Stimulated activated CD4-positive, alpha-beta T cell treated with anti-CD3 and anti-CD28 coated beads, Interleukin-1b, Interleukin-23, amount 100 ng/mL, for 24 hours (primary cell): ENCODE measurements at regions not wholly inside any gene's neighbourhood (a gene's known extent, or its start where the extent isn't known, plus 50 kb on each side); places are given as distances from the start of the nearest gene placed in this dataset.
A peak's percentile ranks its signal among the peaks of the same experiment; 100 is the strongest.

Source experiments
- DNase-seq, 4 experiments: peaks; one replicate each; pipeline ENCODE4 v3.0.0-alpha.2; 2020; ENCODE audit warnings: low read depth in 4 of 4, low spot score in 1 of 4

GRCh38 chr20:54272901-54273488, 65.1 kb downstream of the PFDN4 start:
- DNase-seq = no peak

- no peak for DNase-seq
Observed at GRCh38 chr20:54275359-54276111, 67.6 kb downstream of the PFDN4 start.

- no peak for DNase-seq
Observed at GRCh38 chr20:54276577-54277169, 68.8 kb downstream of the PFDN4 start.

- DNase-seq = no peak
Observed at GRCh38 chr20:54278262-54278661, 70.4 kb downstream of the PFDN4 start.

GRCh38 chr20:54282625-54283024, 74.7 kb downstream of the PFDN4 start:
- DNase-seq = no peak

GRCh38 chr20:54283253-54283652, 75.4 kb downstream of the PFDN4 start:
- DNase-seq = no peak

GRCh38 chr20:54284928-54285704, 77.2 kb downstream of the PFDN4 start:
- DNase-seq = peak in 1 of 4 experiments; percentile 8

- DNase-seq = no peak
Observed at GRCh38 chr20:54290636-54291035, 82.7 kb downstream of the PFDN4 start.

- DNase-seq = no peak
Observed at GRCh38 chr20:54291339-54292010, 83.6 kb downstream of the PFDN4 start.

- DNase-seq = no peak
Observed at GRCh38 chr20:54292185-54292584, 84.3 kb downstream of the PFDN4 start.

GRCh38 chr20:54293526-54293925, 85.6 kb downstream of the PFDN4 start:
- no peak for DNase-seq

- no peak for DNase-seq
Observed at GRCh38 chr20:54294094-54294493, 86.2 kb downstream of the PFDN4 start.

GRCh38 chr20:54295686-54296085, 87.8 kb downstream of the PFDN4 start:
- no peak for DNase-seq

GRCh38 chr20:54305421-54305820, 97.5 kb downstream of the PFDN4 start:
- DNase-seq = no peak

- no peak for DNase-seq
Observed at GRCh38 chr20:54306985-54307710, 99.3 kb downstream of the PFDN4 start.

GRCh38 chr20:54308804-54309203, 100.9 kb downstream of the PFDN4 start:
- DNase-seq = no peak

- DNase-seq = no peak
Observed at GRCh38 chr20:54318892-54319291, 111.0 kb downstream of the PFDN4 start.

- no peak for DNase-seq
Observed at GRCh38 chr20:54320148-54320607, 112.3 kb downstream of the PFDN4 start.

- no peak for DNase-seq
Observed at GRCh38 chr20:54321352-54322087, 113.6 kb downstream of the PFDN4 start.
